ENCODE measurements at regions not wholly inside any gene's neighbourhood (a gene's known extent, or its start where the extent isn't known, plus 50 kb on each side); places are given as distances from the start of the nearest gene placed in this dataset.

DNA sequence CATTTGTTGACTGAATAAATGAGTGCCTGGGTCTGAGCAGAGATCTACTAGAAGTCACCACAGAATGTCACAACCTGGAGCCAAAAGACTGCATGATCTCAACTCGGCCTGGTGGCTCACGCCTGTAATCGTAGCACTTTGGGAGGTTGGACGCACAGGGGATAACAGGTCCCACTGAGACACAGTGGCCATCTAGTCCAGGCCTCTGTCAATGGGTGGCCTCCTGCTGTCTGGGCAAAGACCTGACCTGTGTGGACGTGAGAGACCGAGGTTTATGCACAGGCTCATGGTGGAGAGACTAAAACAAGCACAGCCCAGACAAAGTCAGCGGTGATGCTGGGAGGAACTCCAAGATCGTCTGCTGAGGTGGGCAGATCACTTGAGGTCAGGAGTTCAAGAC is 103.0 kb upstream of the BACE2 start:
- H3K27ac Mint-ChIP-seq (ENCODE audit: unreplicated experiment) = no peak overlapping the region
- no peak for DNase-seq
- H3K4me1 Mint-ChIP-seq (ENCODE audit: low read depth, unreplicated experiment) = peaks cover 11% of the 10 kb centered on the region
- peaks cover 2% of the 10 kb centered on the region for H3K27me3 Mint-ChIP-seq (ENCODE audit: unreplicated experiment)
- no peak overlapping the region for H3K4me3 Mint-ChIP-seq (ENCODE audit: unreplicated experiment)
- H3K36me3 Mint-ChIP-seq (ENCODE audit: unreplicated experiment) = peaks cover 9% of the 10 kb centered on the region
- H3K9me3 Mint-ChIP-seq (ENCODE audit: unreplicated experiment) = peaks cover 3% of the 10 kb centered on the region
- TF ChIP-seq, protein P1, sequence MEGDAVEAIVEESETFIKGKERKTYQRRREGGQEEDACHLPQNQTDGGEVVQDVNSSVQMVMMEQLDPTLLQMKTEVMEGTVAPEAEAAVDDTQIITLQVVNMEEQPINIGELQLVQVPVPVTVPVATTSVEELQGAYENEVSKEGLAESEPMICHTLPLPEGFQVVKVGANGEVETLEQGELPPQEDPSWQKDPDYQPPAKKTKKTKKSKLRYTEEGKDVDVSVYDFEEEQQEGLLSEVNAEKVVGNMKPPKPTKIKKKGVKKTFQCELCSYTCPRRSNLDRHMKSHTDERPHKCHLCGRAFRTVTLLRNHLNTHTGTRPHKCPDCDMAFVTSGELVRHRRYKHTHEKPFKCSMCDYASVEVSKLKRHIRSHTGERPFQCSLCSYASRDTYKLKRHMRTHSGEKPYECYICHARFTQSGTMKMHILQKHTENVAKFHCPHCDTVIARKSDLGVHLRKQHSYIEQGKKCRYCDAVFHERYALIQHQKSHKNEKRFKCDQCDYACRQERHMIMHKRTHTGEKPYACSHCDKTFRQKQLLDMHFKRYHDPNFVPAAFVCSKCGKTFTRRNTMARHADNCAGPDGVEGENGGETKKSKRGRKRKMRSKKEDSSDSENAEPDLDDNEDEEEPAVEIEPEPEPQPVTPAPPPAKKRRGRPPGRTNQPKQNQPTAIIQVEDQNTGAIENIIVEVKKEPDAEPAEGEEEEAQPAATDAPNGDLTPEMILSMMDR (IDR thresholded peaks at IDR 0.05; ENCODE audit: partially characterized antibody, unreplicated experiment) = no peak

- TF ChIP-seq, protein P1 (IDR thresholded peaks at IDR 0.05; ENCODE audit: partially characterized antibody, unreplicated experiment) = no peak
- peaks cover 11% of the 10 kb centered on the region for H3K4me1 Mint-ChIP-seq (ENCODE audit: low read depth, unreplicated experiment)
- no peak overlapping the region for H3K4me3 Mint-ChIP-seq (ENCODE audit: unreplicated experiment)
- peaks cover 3% of the 10 kb centered on the region for H3K36me3 Mint-ChIP-seq (ENCODE audit: unreplicated experiment)
- no peak for DNase-seq
- H3K27ac Mint-ChIP-seq (ENCODE audit: unreplicated experiment) = no peak overlapping the region
- no peaks in the 10 kb centered on the region for H3K27me3 Mint-ChIP-seq (ENCODE audit: unreplicated experiment)
- H3K9me3 Mint-ChIP-seq (ENCODE audit: unreplicated experiment) = peaks cover 2% of the 10 kb centered on the region
These were observed 102.4 kb upstream of the BACE2 start for GRCh38 chr21:41065539-41065938.

GRCh38 chr21:41066086-41066938 is 101.6 kb upstream of the BACE2 start:
- Mint-ChIP-seq H3K27me3 (ENCODE audit: unreplicated experiment) (no peaks in the 10 kb centered on the region), H3K9me3 (ENCODE audit: unreplicated experiment) (peaks cover 2% of the 10 kb centered on the region), H3K4me3 (ENCODE audit: unreplicated experiment) (no peak overlapping the region), H3K36me3 (ENCODE audit: unreplicated experiment) (no peaks in the 10 kb centered on the region), H3K4me1 (ENCODE audit: low read depth, unreplicated experiment) (peaks cover 11% of the 10 kb centered on the region), H3K27ac (ENCODE audit: unreplicated experiment) (no peak overlapping the region)
- TF ChIP-seq, protein P1 (IDR thresholded peaks at IDR 0.05; ENCODE audit: partially characterized antibody, unreplicated experiment) = no peak
- DNase-seq = no peak

GRCh38 chr21:41067709-41068108 is 100.3 kb upstream of the BACE2 start:
- H3K27ac Mint-ChIP-seq (ENCODE audit: unreplicated experiment) = no peak overlapping the region
- no peak for DNase-seq
- H3K4me1 Mint-ChIP-seq (ENCODE audit: low read depth, unreplicated experiment) = peaks cover 11% of the 10 kb centered on the region
- H3K36me3 Mint-ChIP-seq (ENCODE audit: unreplicated experiment) = no peaks in the 10 kb centered on the region
- H3K9me3 Mint-ChIP-seq (ENCODE audit: unreplicated experiment) = peaks cover 2% of the 10 kb centered on the region
- TF ChIP-seq, protein P1 (IDR thresholded peaks at IDR 0.05; ENCODE audit: partially characterized antibody, unreplicated experiment) = no peak
- H3K4me3 Mint-ChIP-seq (ENCODE audit: unreplicated experiment) = no peak overlapping the region
- no peaks in the 10 kb centered on the region for H3K27me3 Mint-ChIP-seq (ENCODE audit: unreplicated experiment)

GRCh38 chr21:41068496-41068895 is 99.5 kb upstream of the BACE2 start:
- Mint-ChIP-seq H3K4me1 (ENCODE audit: low read depth, unreplicated experiment) (peaks cover 11% of the 10 kb centered on the region), H3K4me3 (ENCODE audit: unreplicated experiment) (peak overlapping the region; percentile 79), H3K27ac (ENCODE audit: unreplicated experiment) (no peak overlapping the region), H3K36me3 (ENCODE audit: unreplicated experiment) (no peaks in the 10 kb centered on the region), H3K27me3 (ENCODE audit: unreplicated experiment) (no peaks in the 10 kb centered on the region), H3K9me3 (ENCODE audit: unreplicated experiment) (peaks cover 2% of the 10 kb centered on the region)
- no peak for DNase-seq
- TF ChIP-seq, protein P1 (IDR thresholded peaks at IDR 0.05; ENCODE audit: partially characterized antibody, unreplicated experiment) = no peak
